GM10248 (cell line): ENCODE measurements at regions not wholly inside any gene's neighbourhood (a gene's known extent, or its start where the extent isn't known, plus 50 kb on each side); places are given as distances from the start of the nearest gene placed in this dataset.

Experiments used
- CTCF ChIA-PET: fragments of 300-600 bp; sonication (Branson Sonifier 250); formaldehyde crosslinking; extraction: SDS; loops from one replicate; lab custom pipeline; 2021; ENCODE audit warnings: antibody characterized with exemption; lab: Yijun Ruan, JAX
- POLR2A ChIA-PET: fragments of 350-650 bp; sonication (Branson Sonifier 250); formaldehyde crosslinking; extraction: SDS; loops from one replicate; lab custom pipeline; 2020; ENCODE audit warnings: antibody characterized with exemption; lab: Yijun Ruan, JAX
- DNase-seq: peaks from one replicate; pipeline ENCODE4 v3.0.0; 2012; ENCODE audit errors: extremely low spot score
- CTCF ChIP-seq: IDR thresholded peaks from 2 replicates; pipeline ENCODE4 v1.5.1; 2012; ENCODE audit warnings: mild to moderate bottlenecking, low read depth; ENCODE audit errors: extremely low read depth, missing control alignments, control extremely low read depth

DNA sequence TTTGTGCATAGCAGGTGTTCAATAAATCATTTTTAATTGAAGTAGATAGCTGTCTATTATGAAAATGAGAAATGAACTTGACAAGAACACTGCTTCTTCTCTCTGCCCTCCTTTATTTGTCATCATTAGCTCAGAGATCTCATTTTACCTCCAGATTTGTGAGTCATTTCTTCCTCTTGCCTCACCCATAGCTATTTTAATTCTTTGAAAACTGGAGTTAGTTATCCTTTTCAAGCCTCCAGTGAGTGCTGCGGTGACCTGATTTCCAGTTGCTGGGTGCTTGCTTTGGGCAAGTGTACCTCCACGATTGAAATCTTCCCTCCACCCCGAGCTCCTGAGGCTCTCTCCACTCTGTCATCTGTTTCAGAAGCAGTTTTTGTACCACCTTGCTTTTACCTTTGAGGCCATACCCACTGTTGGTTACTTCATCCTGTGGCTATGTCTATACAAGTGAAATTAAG, 114.6 kb downstream of the NFKBIZ start:
- CTCF ChIA-PET: interaction anchor here (0.8 to 3.9 kb wide), 5 partner anchors 8 to 150 kb away, joined by 3 to 23 read pairs (median 4); no protein-coding TSS in a partner anchor
- TF ChIP-seq CTCF: no peak
- no peak for DNase-seq
- POLR2A ChIA-PET: no interaction called here

- DNase-seq: no peak
- CTCF ChIA-PET: interaction anchor here (1.2 to 3.9 kb wide), 2 partner anchors 15 to 151 kb away, joined by 4 to 23 read pairs; no protein-coding TSS in a partner anchor
- TF ChIP-seq CTCF: no peak
- POLR2A ChIA-PET: no interaction called here
These were observed 115.5 kb downstream of the NFKBIZ start for GRCh38 chr3:101964861-101965260.

DNA sequence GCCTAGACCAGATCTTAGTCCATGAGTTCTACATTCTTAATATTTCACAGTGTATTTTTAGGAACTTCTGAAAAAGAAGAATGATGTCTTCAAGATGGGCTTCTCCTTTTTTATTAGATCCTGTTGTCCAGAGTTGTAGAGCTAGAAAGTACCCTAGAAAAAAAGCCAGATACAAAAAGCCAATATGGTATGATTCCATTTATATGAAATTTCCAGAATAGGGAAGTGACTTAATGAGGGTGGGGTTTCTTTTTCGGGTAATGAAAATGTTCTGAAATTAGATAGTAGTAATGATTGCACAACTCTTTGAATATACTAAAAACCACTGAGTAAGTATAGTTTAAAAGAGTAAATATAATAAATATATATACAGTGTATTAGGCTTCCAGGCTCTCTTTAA, 116.9 kb downstream of the NFKBIZ start:
- POLR2A ChIA-PET: no interaction called here
- no peak for TF ChIP-seq CTCF
- no peak for DNase-seq
- CTCF ChIA-PET: interaction anchor here (0.7 to 1.8 kb wide), 3 partner anchors 14 to 31 kb away, joined by 3 to 9 read pairs (median 4); no protein-coding TSS in a partner anchor

GRCh38 chr3:101970212-101970611, 120.9 kb downstream of the NFKBIZ start:
- ChIA-PET POLR2A (interaction anchor here (0.9 kb wide), 1 partner anchor 121 kb away, joined by 3 read pairs; the partner anchor contains the start of gene NFKBIZ), CTCF (interaction anchor here (1.5 kb wide), 1 partner anchor 56 kb away, joined by 3 read pairs; no protein-coding TSS in a partner anchor)
- no peak for DNase-seq
- no peak for TF ChIP-seq CTCF

DNA sequence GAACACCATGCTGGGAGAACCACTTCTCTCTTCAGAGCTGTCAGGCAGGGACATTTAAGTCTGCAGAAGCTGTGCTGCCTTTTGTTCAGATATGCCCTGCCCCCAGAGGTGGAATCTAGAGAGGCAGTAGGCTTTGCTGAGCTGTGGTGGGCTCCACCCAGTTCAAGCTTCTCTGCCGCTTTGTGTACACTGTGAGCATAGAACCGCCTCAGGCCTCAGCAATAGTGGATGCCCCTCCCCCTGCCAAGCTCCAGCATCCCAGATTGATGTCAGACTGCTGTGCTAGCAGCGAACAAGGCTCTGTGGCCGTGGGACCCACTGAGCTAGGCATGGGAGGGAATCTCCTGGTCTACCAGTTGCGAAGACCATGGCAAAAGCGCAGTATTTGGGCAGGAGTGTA, 121.6 kb downstream of the NFKBIZ start:
- CTCF ChIA-PET: interaction anchor here (1.4 to 1.7 kb wide), 4 partner anchors 10 to 56 kb away, joined by 3 to 5 read pairs (median 4); no protein-coding TSS in a partner anchor
- TF ChIP-seq CTCF: no peak
- no peak for DNase-seq
- POLR2A ChIA-PET: no interaction called here

- no peak for DNase-seq
- ChIA-PET CTCF (interaction anchor here (0.9 to 1.7 kb wide), 9 partner anchors 8 to 170 kb away, joined by 3 to 5 read pairs (median 4); no protein-coding TSS in a partner anchor), POLR2A (no interaction called here)
- no peak for TF ChIP-seq CTCF
These were observed 123.3 kb downstream of the NFKBIZ start for GRCh38 chr3:101972430-101973162.
